RWPE2 (cell line): ENCODE measurements at regions not wholly inside any gene's neighbourhood (a gene's known extent, or its start where the extent isn't known, plus 50 kb on each side); places are given as distances from the start of the nearest gene placed in this dataset.

Source experiments
- ATAC-seq: fragments of 200-7000 bp; cut with Tn5 transposase; 3 replicates; pipeline ENCODE4 v1.9.1; 2021; ENCODE audit warnings: low read depth
- DNase-seq: peaks from one replicate; pipeline ENCODE4 v3.0.0-alpha.2; 2020; ENCODE audit warnings: low spot score
- H3K27ac ChIP-seq: fragments of 450-650 bp; 2 replicates; pipeline ENCODE4 v1.5.1; 2017; ENCODE audit warnings: mild to moderate bottlenecking; ENCODE audit not compliant: poor library complexity, severe bottlenecking
- H3K27me3 ChIP-seq: fragments of 250-450 bp; sonication (Bioruptor Pico); 2 replicates; pipeline ENCODE4 v1.5.1; 2021; ENCODE audit warnings: mild to moderate bottlenecking, moderate library complexity; ENCODE audit not compliant: insufficient read depth, poor library complexity, severe bottlenecking
- H3K36me3 ChIP-seq: fragments of 250-450 bp; sonication (Bioruptor Pico); 2 replicates; pipeline ENCODE4 v1.5.1; 2020; ENCODE audit warnings: low read depth, mild to moderate bottlenecking, moderate library complexity
- H3K4me1 ChIP-seq: fragments of 250-450 bp; sonication (Bioruptor Pico); 2 replicates; pipeline ENCODE4 v1.5.1; 2021; ENCODE audit warnings: mild to moderate bottlenecking, moderate library complexity; ENCODE audit not compliant: insufficient read depth, poor library complexity, severe bottlenecking
- H3K4me3 ChIP-seq: fragments of 250-450 bp; sonication (Bioruptor Pico); 2 replicates; pipeline ENCODE4 v1.5.1; 2021; ENCODE audit warnings: mild to moderate bottlenecking, moderate library complexity; ENCODE audit not compliant: severe bottlenecking
- H3K9me3 ChIP-seq: fragments of 250-450 bp; sonication (Bioruptor Pico); 2 replicates; pipeline ENCODE4 v1.5.1; 2021; ENCODE audit warnings: mild to moderate bottlenecking, moderate library complexity; ENCODE audit not compliant: severe bottlenecking
- CTCF ChIP-seq: fragments of 450-650 bp; IDR thresholded peaks from one replicate; pipeline ENCODE4 v1.5.1; 2017; ENCODE audit warnings: mild to moderate bottlenecking, moderate library complexity; ENCODE audit not compliant: poor library complexity, severe bottlenecking

GRCh38 chr2:234587341-234588053, 90.6 kb upstream of the ARL4C start:
- Histone ChIP-seq H3K36me3 (no peaks in the 10 kb centered on the region), H3K4me1 (no peaks in the 10 kb centered on the region), H3K27me3 (no peaks in the 10 kb centered on the region), H3K27ac (no peak overlapping the region), H3K4me3 (no peak overlapping the region), H3K9me3 (no peaks in the 10 kb centered on the region)
- DNase-seq (no peak), ATAC-seq (no peak)
- TF ChIP-seq CTCF: no peak

DNA sequence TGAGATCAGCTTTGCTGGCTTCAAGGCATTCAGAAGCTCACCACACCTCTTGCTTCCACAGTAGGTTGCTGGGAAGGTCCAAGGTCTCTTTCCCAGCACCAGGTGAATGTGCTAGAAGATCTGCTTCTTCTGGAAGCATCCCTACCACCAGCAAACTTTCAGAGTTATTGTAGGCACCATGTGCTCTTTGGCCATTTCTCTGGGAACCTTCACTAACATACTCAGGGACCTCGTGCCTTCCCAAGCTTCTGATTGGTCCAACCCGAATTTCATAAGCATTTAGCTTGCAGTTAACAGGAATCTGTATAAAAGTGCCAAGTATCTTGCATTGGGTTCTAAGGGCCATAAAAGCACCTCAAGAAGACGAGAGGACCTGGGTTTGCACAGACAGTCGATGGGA, 86.5 kb upstream of the ARL4C start:
- no peak for ATAC-seq
- no peaks in the 10 kb centered on the region for H3K4me1 ChIP-seq

GRCh38 chr2:234580686-234581085, 83.8 kb upstream of the ARL4C start:
- no peaks in the 10 kb centered on the region for H3K4me1 ChIP-seq
- no peaks in the 10 kb centered on the region for H3K9me3 ChIP-seq
- no peaks in the 10 kb centered on the region for H3K27me3 ChIP-seq
- H3K36me3 ChIP-seq: no peaks in the 10 kb centered on the region
- no peak for TF ChIP-seq CTCF
- DNase-seq (no peak), ATAC-seq (no peak)
- H3K4me3 ChIP-seq: no peak overlapping the region
- no peak overlapping the region for H3K27ac ChIP-seq

More for the DNA sequence above, 86.5 kb upstream of the ARL4C start:
- DNase-seq: no peak
- Histone ChIP-seq H3K27ac (no peak overlapping the region), H3K36me3 (no peaks in the 10 kb centered on the region), H3K4me3 (no peak overlapping the region), H3K9me3 (no peaks in the 10 kb centered on the region), H3K27me3 (no peaks in the 10 kb centered on the region)
- TF ChIP-seq CTCF: no peak

- no peaks in the 10 kb centered on the region for H3K9me3 ChIP-seq
- H3K27me3 ChIP-seq: no peaks in the 10 kb centered on the region
- H3K4me3 ChIP-seq: no peak overlapping the region
- no peaks in the 10 kb centered on the region for H3K36me3 ChIP-seq
- TF ChIP-seq CTCF: no peak
- ATAC-seq: no peak
- DNase-seq: no peak
- no peak overlapping the region for H3K27ac ChIP-seq
- H3K4me1 ChIP-seq: no peaks in the 10 kb centered on the region
These were observed 82.5 kb upstream of the ARL4C start for GRCh38 chr2:234579231-234579962.

- Histone ChIP-seq H3K4me3 (no peak overlapping the region), H3K27me3 (no peaks in the 10 kb centered on the region), H3K27ac (no peak overlapping the region), H3K36me3 (no peaks in the 10 kb centered on the region), H3K4me1 (no peaks in the 10 kb centered on the region), H3K9me3 (no peaks in the 10 kb centered on the region)
- TF ChIP-seq CTCF: no peak
- no peak for ATAC-seq
- DNase-seq: no peak
These were observed 81.5 kb upstream of the ARL4C start for GRCh38 chr2:234578389-234578788.
